Loucy (cell line): ENCODE measurements at regions not wholly inside any gene's neighbourhood (a gene's known extent, or its start where the extent isn't known, plus 50 kb on each side); places are given as distances from the start of the nearest gene placed in this dataset.

Source experiments
- H2AFZ ChIP-seq: fragments of 200-600 bp; sonication (generic); 2 replicates; pipeline ENCODE4 v1.6.0; 2016; ENCODE audit warnings: antibody characterized with exemption, mild to moderate bottlenecking, low read length, moderate library complexity
- H3F3A ChIP-seq: fragments of 200-600 bp; 2 replicates; pipeline ENCODE4 v1.6.0; 2016; ENCODE audit warnings: antibody characterized with exemption, low read depth, mild to moderate bottlenecking
- H3K27me3 ChIP-seq: fragments of 200-600 bp; sonication (generic); 2 replicates; pipeline ENCODE4 v1.6.1; 2014; ENCODE audit warnings: low read length, mild to moderate bottlenecking; ENCODE audit not compliant: insufficient read depth, poor library complexity, severe bottlenecking
- H3K36me3 ChIP-seq: fragments of 200-600 bp; sonication (generic); 2 replicates; pipeline ENCODE4 v1.6.1; 2016; ENCODE audit warnings: low read length; ENCODE audit not compliant: insufficient read depth
- H3K4me1 ChIP-seq: fragments of 200-600 bp; sonication (generic); 2 replicates; pipeline ENCODE4 v1.5.1; 2014; ENCODE audit warnings: low read length, mild to moderate bottlenecking; ENCODE audit not compliant: insufficient read depth, poor library complexity, severe bottlenecking
- H3K4me2 ChIP-seq: fragments of 200-600 bp; sonication (generic); 2 replicates; pipeline ENCODE4 v1.6.0; 2014; ENCODE audit warnings: antibody characterized with exemption, low read length, low read depth, mild to moderate bottlenecking; ENCODE audit not compliant: poor library complexity, severe bottlenecking
- H3K4me3 ChIP-seq: fragments of 200-600 bp; sonication (generic); 2 replicates; pipeline ENCODE4 v1.5.1; 2014; ENCODE audit warnings: low read length, mild to moderate bottlenecking, mixed read lengths; ENCODE audit not compliant: poor library complexity, severe bottlenecking
- H3K79me2 ChIP-seq: fragments of 200-600 bp; sonication (generic); 2 replicates; pipeline ENCODE4 v1.6.1; 2014; ENCODE audit warnings: low read length; ENCODE audit not compliant: insufficient read depth
- H3K9ac ChIP-seq: fragments of 200-600 bp; sonication (generic); 2 replicates; pipeline ENCODE4 v1.6.0; 2014; ENCODE audit warnings: mild to moderate bottlenecking, low read depth, low read length, moderate library complexity; ENCODE audit not compliant: poor library complexity, severe bottlenecking
- H3K9me2 ChIP-seq: fragments of 200-600 bp; sonication (generic); replicated peaks from 2 replicates; pipeline ENCODE4 v1.6.1; 2016; ENCODE audit warnings: low read depth, low read length, mixed read lengths
- H3K9me3 ChIP-seq: fragments of 200-600 bp; sonication (generic); 2 replicates; pipeline ENCODE4 v1.6.1; 2014; ENCODE audit warnings: mild to moderate bottlenecking, antibody characterized with exemption, low read length, low read depth; ENCODE audit not compliant: insufficient read depth
- H4K20me1 ChIP-seq: fragments of 200-600 bp; sonication (generic); 2 replicates; pipeline ENCODE4 v1.6.0; 2014; ENCODE audit warnings: antibody characterized with exemption, low read length, mild to moderate bottlenecking; ENCODE audit not compliant: insufficient read depth, poor library complexity, severe bottlenecking
- EZH2phosphoT487 ChIP-seq: fragments of 200-600 bp; IDR thresholded peaks from 2 replicates; pipeline ENCODE4 v1.6.1; 2018; ENCODE audit warnings: antibody characterized with exemption, mild to moderate bottlenecking, moderate library complexity, borderline replicate concordance
- TF ChIP-seq, protein P1 (sequence below): fragments of 200-600 bp; sonication (generic); conservative IDR thresholded peaks from 2 replicates; pipeline ENCODE4 v1.5.1; 2014; ENCODE audit warnings: mild to moderate bottlenecking, antibody characterized with exemption, low read length

GRCh38 chr2:225165052-225165451 is 122.8 kb upstream of the DOCK10 start:
- H3K79me2 ChIP-seq = no peaks in the 10 kb centered on the region
- H3K27me3 ChIP-seq = no peaks in the 10 kb centered on the region
- H3K36me3 ChIP-seq = no peaks in the 10 kb centered on the region
- H3K9me3 ChIP-seq = no peaks in the 10 kb centered on the region
- H3K4me2 ChIP-seq = no peak overlapping the region
- H3K4me1 ChIP-seq = no peaks in the 10 kb centered on the region
- H2AFZ ChIP-seq = no peak overlapping the region
- H3K4me3 ChIP-seq = no peak overlapping the region
- no peak overlapping the region for H3K9ac ChIP-seq
- no peaks in the 10 kb centered on the region for H3F3A ChIP-seq
- H4K20me1 ChIP-seq = no peaks in the 10 kb centered on the region
- TF ChIP-seq EZH2phosphoT487 = no peak
- TF ChIP-seq, protein P1, sequence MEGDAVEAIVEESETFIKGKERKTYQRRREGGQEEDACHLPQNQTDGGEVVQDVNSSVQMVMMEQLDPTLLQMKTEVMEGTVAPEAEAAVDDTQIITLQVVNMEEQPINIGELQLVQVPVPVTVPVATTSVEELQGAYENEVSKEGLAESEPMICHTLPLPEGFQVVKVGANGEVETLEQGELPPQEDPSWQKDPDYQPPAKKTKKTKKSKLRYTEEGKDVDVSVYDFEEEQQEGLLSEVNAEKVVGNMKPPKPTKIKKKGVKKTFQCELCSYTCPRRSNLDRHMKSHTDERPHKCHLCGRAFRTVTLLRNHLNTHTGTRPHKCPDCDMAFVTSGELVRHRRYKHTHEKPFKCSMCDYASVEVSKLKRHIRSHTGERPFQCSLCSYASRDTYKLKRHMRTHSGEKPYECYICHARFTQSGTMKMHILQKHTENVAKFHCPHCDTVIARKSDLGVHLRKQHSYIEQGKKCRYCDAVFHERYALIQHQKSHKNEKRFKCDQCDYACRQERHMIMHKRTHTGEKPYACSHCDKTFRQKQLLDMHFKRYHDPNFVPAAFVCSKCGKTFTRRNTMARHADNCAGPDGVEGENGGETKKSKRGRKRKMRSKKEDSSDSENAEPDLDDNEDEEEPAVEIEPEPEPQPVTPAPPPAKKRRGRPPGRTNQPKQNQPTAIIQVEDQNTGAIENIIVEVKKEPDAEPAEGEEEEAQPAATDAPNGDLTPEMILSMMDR = no peak
- H3K9me2 ChIP-seq = no peaks in the 10 kb centered on the region

GRCh38 chr2:225164401-225165050 is 122.3 kb upstream of the DOCK10 start:
- H2AFZ ChIP-seq = no peak overlapping the region
- H3K9ac ChIP-seq = no peak overlapping the region
- no peaks in the 10 kb centered on the region for H3K79me2 ChIP-seq
- no peaks in the 10 kb centered on the region for H3K27me3 ChIP-seq
- H3F3A ChIP-seq = no peaks in the 10 kb centered on the region
- H3K9me2 ChIP-seq = no peaks in the 10 kb centered on the region
- H4K20me1 ChIP-seq = no peaks in the 10 kb centered on the region
- no peak overlapping the region for H3K4me3 ChIP-seq
- H3K4me1 ChIP-seq = no peaks in the 10 kb centered on the region
- H3K36me3 ChIP-seq = no peaks in the 10 kb centered on the region
- TF ChIP-seq, protein P1 = no peak
- TF ChIP-seq EZH2phosphoT487 = no peak
- H3K9me3 ChIP-seq = no peaks in the 10 kb centered on the region
- H3K4me2 ChIP-seq = no peak overlapping the region

DNA sequence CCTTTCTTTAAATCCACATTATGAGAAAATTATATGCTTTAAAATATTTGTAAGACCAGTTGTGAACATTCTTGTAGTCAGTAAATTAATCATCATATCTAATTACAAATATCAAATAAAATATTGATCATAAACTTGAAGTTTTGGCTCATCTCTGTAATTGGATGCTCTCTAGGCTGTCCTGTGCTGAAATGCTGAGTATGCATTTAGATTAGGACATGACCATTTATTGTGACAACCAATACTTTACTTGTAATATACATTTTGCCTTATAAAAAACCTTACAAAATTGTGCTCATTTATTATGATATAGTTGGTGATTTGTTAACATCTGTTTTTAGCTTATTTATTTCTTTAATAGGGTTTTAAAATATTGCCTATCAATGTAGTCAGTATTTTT is 116.1 kb upstream of the DOCK10 start:
- Histone ChIP-seq H2AFZ (no peak overlapping the region), H3K79me2 (no peaks in the 10 kb centered on the region), H3K4me1 (no peaks in the 10 kb centered on the region), H3K36me3 (no peaks in the 10 kb centered on the region), H3K27me3 (no peaks in the 10 kb centered on the region), H4K20me1 (no peaks in the 10 kb centered on the region), H3K4me3 (no peak overlapping the region), H3K9me2 (no peaks in the 10 kb centered on the region), H3K9ac (no peak overlapping the region), H3F3A (no peaks in the 10 kb centered on the region), H3K9me3 (no peaks in the 10 kb centered on the region), H3K4me2 (no peak overlapping the region)
- TF ChIP-seq EZH2phosphoT487 = no peak
- TF ChIP-seq, protein P1 = no peak
